HG03139 (cell line): ENCODE measurements at regions not wholly inside any gene's neighbourhood (a gene's known extent, or its start where the extent isn't known, plus 50 kb on each side); places are given as distances from the start of the nearest gene placed in this dataset.
"Not testable (repeated sequence)": the region's sequence is repeated elsewhere in the genome, so short reads cannot be mapped to it uniquely, and the experiment has no call there.

Experiments
- ATAC-seq: cut with Tn5 transposase; IDR thresholded peaks from one replicate; pipeline ENCODE4 v1.9.1; 2021; ENCODE audit not compliant: unreplicated experiment

DNA sequence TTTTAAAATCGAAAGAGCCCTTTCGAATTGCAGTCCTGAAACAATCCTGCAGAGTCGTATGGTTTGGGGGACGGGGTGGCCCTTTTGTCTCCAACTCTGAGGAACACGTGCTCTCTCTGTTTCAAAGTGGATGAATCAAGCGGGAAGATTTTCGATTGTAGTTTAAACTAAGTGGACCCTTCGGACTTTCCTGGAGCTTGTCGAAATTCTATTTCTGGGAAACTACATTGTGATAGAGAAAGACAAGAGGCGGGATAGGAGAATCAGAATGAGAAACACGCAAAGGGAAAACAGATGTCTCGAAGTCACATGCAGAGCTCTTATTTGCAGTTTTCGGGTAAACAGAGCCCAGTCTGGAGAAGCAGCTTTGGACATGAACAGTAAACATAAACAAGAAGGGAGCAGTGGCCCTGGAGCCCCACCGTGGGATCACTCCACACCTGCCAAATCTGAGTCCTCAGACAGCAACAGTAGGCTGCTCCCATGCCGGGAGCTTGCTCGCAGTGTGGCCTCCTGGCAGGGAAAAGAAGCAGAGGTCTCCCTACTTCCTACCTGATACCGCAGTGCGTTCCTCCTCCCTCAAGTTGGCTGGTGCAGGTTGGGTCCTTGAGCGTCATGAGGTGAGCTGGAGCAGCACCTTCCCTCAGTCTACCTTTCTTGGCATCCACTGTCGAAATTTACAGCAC is 202.4 kb downstream of the SLC4A3 start:
- ATAC-seq, result no peak

- ATAC-seq, result no peak
Observed at GRCh38 chr2:219830353-219830738, 202.9 kb downstream of the SLC4A3 start.

- ATAC-seq, result no peak
Observed at GRCh38 chr2:219831957-219832356, 204.5 kb downstream of the SLC4A3 start.

- ATAC-seq, result no peak
Observed at GRCh38 chr2:219832904-219833303, 205.5 kb downstream of the SLC4A3 start.

DNA sequence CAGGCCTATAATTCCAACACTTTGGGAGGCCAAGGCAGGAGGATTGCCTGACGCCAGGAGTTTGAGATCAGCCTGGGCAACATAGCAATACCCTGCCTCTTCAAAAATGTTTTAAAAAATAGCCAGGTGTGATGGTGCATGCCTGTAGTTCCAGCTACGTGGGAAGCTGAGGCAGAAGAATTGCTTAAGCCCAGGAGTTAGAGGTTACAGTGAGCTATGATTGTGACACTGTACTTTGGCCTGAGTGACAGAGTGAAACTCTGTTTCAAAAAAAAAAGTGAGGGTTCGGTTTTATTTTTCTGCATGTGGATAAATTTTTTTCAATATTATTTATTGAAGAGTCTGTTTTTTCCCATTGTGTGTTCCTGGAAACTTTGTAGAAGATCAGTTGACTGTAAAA is 208.1 kb downstream of the SLC4A3 start:
- ATAC-seq, result no peak

- ATAC-seq, result no peak
Observed at GRCh38 chr2:219836647-219837177, 209.3 kb downstream of the SLC4A3 start.

DNA sequence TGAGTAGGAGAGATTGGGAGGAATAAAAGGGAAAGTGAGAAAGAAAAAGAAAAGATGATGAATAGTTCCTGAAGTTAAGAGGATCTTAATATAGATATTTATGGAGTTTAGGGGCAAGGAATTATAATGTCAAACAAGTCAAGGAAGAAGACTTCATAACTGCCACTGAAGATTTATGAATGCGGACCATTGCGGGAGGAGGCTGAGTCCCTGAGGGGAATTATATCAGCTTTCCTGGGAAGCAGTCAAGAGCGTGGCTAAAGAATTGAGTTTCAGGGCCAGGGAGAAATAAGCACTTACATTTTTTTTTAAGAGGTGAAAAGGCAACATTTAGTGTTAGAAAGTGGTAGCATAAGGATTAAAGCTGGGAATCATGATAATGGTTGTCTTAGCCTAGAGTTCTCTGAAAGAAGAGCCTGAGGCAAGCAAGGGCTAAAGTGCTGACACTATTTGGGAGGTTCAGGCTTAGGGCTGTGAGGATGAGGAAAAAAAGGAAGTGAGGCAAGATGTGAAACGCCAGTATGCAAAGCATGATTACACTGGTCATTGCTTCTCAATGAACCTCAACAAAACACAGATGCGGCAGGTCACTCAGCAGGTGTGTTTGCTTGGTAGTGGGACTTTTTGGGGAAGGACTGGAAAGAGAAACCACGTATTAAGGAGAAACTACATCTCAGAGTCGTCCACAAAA is 217.1 kb downstream of the SLC4A3 start:
- peak; percentile 95 for ATAC-seq

DNA sequence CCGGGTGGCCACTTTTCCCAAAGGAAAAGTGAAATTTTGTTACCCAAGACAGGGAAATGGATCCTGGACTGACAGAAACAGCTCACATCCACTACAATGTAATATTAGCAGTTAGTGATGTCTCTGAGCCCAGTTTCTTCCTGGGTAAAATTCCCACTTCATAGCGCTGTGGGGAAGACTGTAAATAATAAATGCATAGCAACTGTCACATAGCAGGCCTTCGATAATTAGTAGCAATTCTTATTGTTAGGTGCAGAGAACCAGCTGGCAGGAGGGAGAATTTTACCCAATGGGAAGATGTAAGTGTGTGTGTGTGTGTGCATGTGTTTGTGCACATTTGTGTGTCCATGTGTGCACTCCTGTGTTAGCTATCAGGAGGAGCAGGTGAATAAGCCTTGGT is 221.5 kb downstream of the SLC4A3 start:
- ATAC-seq, result no peak

- ATAC-seq, result no peak
Observed at GRCh38 chr2:219851169-219851568, 223.7 kb downstream of the SLC4A3 start.

DNA sequence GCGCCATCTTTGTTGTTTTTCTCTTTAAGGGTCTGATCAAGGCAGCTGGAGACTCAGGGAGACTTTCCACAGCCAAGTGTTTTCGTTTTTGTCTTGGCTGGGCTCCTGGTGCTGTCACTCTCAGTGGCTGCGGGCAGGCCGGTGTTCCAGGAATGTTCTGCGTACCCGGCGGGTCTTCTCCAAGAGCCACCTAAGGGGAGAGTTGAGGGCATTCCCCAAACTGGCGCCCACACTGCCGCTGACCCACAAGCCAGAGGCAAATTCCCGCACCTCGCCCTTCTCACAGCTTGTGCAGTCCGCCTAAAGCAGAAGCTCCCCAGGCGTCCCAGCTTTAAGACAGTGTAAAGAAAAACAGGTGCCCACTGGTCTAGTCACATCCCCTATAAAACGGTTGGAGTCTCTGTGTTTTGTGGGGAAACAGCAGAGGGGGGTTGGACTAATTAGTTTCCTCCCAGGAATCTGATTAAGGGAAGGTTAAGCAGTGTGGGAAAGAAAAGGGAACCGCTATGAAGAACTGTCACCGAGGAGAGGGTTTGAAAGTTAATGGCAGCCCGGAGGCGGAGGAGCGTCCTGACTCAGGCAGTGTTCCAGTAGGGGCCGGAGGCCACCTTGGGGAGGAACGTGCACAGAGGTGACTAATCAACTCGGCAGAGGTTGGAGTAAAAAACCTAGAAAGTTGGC is 224.5 kb downstream of the SLC4A3 start:
- no peak for ATAC-seq

DNA sequence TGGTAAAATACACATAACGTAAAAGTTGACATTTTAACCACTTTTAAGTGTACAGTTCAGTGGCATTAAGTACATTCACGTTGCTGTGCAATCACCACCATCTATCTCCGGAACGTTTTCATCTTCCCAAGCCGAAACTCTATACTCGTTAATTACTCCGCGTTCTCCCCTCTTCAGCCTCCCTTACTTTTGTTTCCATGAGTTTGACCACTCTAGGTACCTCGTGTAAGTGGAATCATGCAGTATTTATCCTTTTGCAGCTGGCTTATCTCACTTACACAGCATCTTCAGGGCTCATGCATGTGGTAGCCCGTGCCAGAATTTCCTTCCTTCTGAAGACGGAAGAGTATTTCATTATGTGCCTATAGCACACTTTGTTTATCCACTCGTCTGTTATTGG is 225.2 kb downstream of the SLC4A3 start:
- ATAC-seq, result no peak

- no peak for ATAC-seq
Observed at GRCh38 chr2:219856602-219857001, 229.2 kb downstream of the SLC4A3 start.

DNA sequence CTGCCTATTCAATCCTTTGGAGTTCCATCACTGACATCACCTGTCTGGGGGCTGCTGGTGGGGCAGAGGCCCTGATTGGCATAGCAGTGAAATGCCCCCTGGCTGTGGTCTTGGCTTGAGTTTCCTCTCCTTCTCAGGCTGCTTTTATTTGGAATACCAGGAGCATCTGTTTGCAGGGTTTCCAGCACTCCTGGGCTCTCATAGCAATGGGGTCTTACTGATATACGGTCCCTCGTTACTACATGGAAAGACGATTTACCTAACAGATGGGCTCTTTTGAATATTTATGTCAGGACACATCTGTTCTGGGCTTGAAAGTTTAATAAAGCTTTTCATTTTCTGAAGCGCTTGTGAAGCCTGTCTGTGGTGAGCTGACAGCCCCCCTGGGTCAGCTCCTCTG is 230.3 kb downstream of the SLC4A3 start:
- ATAC-seq, result no peak

DNA sequence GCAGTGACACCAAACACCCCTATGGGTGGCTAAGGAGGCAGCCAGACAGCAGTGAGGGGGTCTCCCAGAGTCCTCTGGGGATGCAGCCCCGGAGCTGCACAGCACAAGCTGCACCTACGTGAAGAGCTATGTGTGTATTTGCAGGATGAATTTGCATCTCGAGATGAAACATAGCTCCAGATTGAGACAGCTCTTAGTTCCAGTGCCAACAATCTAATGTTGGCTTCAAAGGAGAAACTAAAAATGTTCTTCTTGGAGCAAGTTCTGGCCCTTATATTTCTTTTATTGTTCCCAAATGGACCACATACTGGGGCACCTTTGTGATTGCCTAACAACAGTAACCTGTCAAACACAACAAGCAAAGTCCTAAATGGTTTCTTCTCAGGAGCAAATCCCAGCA is 233.9 kb downstream of the SLC4A3 start:
- ATAC-seq, result no peak

- no peak for ATAC-seq
Observed at GRCh38 chr2:219864154-219864553, 236.7 kb downstream of the SLC4A3 start.

DNA sequence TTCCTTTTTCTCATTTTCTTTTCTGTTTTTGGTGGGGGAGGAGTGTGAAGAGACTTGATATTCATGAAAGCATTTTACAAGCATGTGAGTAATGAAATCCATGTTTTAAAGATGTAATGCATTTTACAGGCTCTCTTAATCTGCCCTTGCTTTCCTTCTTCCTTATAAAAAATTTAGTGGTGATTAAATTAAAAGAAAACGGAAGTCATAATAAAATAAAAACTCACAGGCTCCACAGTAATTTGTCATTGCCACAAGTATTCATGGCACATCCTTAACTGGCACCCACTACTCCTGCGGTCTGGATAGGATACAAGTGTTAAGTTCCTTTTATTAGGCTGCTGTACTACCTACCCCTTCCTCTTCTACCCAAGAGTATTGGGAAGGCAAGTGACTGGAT is 241.2 kb downstream of the SLC4A3 start:
- ATAC-seq, result no peak

DNA sequence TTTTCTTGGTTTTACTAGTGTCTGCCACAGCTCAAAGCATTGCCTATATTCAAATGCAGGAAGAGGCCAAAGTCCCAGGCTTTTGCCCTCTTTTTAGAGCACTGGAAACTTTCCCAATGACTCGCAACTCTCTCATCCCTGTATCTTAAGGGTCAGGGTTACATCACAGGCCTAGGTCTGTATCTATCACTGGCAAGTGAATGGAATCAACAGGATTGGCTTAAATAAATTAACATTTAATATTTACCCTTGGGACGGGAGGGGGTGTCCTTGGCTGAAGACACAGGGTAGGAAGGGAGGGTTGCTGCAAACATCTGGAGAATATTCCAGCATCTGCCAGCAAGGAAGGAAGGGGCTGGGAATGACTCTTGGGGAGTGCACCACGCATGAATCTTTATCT is 242.6 kb downstream of the SLC4A3 start:
- ATAC-seq, result no peak

- ATAC-seq, result no peak
Observed at GRCh38 chr2:219871351-219871750, 243.9 kb downstream of the SLC4A3 start.

DNA sequence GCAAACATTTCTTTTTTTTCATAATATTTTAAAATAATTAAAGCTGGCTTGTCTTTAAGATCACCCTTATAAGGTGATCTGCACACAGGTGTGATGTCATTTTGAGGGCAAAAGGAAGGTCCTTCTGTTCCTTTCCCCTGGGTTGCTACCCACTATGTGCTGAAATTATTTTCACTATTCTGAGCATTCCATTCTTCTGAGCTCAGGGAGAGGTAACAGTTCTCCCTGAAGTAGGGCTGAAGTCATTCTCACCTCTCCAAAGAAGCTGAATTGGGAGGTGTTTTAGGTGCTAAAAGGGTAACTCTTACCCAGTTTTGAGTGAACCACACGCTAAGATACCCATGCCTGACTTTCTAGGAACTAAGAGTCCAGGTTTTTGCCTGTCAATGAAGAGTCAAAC is 247.6 kb downstream of the SLC4A3 start:
- no peak for ATAC-seq

DNA sequence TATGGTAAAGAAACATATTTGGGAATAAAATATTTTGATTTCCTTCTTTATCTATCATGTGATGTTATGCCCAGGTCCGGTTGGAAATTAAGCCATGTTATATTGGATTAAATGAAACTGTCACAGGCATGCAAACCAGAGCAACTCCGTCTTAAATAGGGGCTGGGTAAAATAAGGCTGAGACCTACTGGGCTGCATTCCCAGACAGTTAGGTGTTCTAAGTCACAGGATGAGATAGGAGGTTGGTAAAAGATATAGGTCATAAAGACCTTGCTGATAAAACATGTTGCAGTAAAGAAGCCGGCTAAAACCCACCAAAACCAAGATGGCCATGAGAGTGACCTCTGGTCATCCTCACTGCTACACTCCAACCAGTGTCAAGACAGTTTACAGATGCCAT is 248.6 kb downstream of the SLC4A3 start:
- not testable (repeated sequence) for ATAC-seq

GRCh38 chr2:219876931-219877330 is 249.5 kb downstream of the SLC4A3 start:
- no peak for ATAC-seq

DNA sequence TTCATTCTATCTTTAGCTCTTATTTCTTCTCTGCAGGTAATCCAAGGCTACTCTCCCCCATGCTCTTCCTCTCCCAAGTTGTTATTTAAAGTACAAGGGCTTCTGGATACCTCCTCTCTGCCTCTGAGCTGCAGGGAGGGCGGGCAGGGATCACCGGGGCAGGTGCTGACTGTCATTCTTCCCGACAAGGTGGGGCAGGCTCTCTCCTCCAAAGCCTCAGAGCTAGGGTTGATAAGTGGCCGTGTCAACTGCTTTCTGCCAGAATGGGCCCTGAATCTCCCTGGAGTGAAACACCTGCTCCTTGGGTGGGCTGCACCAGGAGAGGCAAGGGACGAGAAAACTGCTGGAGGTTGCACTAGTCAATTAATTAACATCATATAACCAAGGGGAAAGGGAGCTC is 250.3 kb downstream of the SLC4A3 start:
- no peak for ATAC-seq
